ENCODE measurements at regions not wholly inside any gene's neighbourhood (a gene's known extent, or its start where the extent isn't known, plus 50 kb on each side); places are given as distances from the start of the nearest gene placed in this dataset.

- ChIA-PET CTCF (no interaction called here), POLR2A (no interaction called here)
- BruUV-seq (replicated peaks), result no TSS peak
- in situ Hi-C loops (cut with HindIII; ENCODE audit: low pct_unique_long_range_greater_than_20kb, low sequenced_read_pairs) (no loop called here), intact Hi-C loops (cut with micrococcal nuclease; ENCODE audit: unreplicated experiment) (no loop called here)
- no peaks in the 10 kb centered on the region for H3K4me1 ChIP-seq (ENCODE audit: control insufficient read depth, insufficient read depth, low read length)
- no peak overlapping the region for H3K27ac ChIP-seq (ENCODE audit: low read length)
- no peak for DNase-seq (ENCODE audit: low read depth, low spot score)
- no peak for TF ChIP-seq REST (IDR thresholded peaks at IDR 0.05; ENCODE audit: insufficient read depth in 1 of 2, low read depth in 2 of 2, low read length in 1 of 2)
- no peak for TF ChIP-seq POLR2AphosphoS5 (IDR thresholded peaks at IDR 0.05; ENCODE audit: low read depth, low read length)
- TF ChIP-seq SIN3A (IDR thresholded peaks at IDR 0.05; ENCODE audit: borderline replicate concordance, insufficient read depth, low read depth, low read length), result no peak
- TF ChIP-seq TCF7L2 (IDR thresholded peaks at IDR 0.05; ENCODE audit: low read depth, low read length), result no peak
- TF ChIP-seq CTCF (IDR thresholded peaks at IDR 0.05), result no peak
- no peak for ATAC-seq
- no peaks in the 10 kb centered on the region for H3K27me3 ChIP-seq (ENCODE audit: control insufficient read depth, insufficient read depth, low read length)
- no peaks in the 10 kb centered on the region; the same call in 1 of the 2 replicates for H3K9me3 ChIP-seq (ENCODE audit: control insufficient read depth, insufficient read depth, low read depth, low read length)
- no peaks in the 10 kb centered on the region for H3K36me3 ChIP-seq (ENCODE audit: control insufficient read depth, insufficient read depth, low read length)
- no peak overlapping the region for H3K4me3 ChIP-seq (ENCODE audit: low read depth in 2 of 2, low read length in 2 of 2)
Measured at GRCh38 chr4:23091711-23092110, 399.0 kb downstream of the GBA3 start.

GRCh38 chr4:23085249-23085568 lies 392.5 kb downstream of the GBA3 start:
- no TSS peak for BruUV-seq (replicated peaks)
- Histone ChIP-seq H3K4me1 (ENCODE audit: control insufficient read depth, insufficient read depth, low read length) (no peaks in the 10 kb centered on the region), H3K27me3 (ENCODE audit: control insufficient read depth, insufficient read depth, low read length) (no peaks in the 10 kb centered on the region), H3K27ac (ENCODE audit: low read length) (no peak overlapping the region), H3K4me3 (ENCODE audit: low read depth in 2 of 2, low read length in 2 of 2) (no peak overlapping the region), H3K36me3 (ENCODE audit: control insufficient read depth, insufficient read depth, low read length) (no peaks in the 10 kb centered on the region), H3K9me3 (ENCODE audit: control insufficient read depth, insufficient read depth, low read depth, low read length) (no peaks in the 10 kb centered on the region)
- DNase-seq (ENCODE audit: low read depth, low spot score) (no peak), ATAC-seq (no peak)
- in situ Hi-C loops (cut with HindIII; ENCODE audit: low pct_unique_long_range_greater_than_20kb, low sequenced_read_pairs), result no loop called here
- ChIA-PET CTCF (no interaction called here), POLR2A (no interaction called here)
- no peak for TF ChIP-seq TCF7L2 (IDR thresholded peaks at IDR 0.05; ENCODE audit: low read depth, low read length)
- intact Hi-C loops (cut with micrococcal nuclease; ENCODE audit: unreplicated experiment), result no loop called here

GRCh38 chr4:23084559-23085248 lies 392.0 kb downstream of the GBA3 start:
- no peaks in the 10 kb centered on the region for H3K4me1 ChIP-seq (ENCODE audit: control insufficient read depth, insufficient read depth, low read length)
- no peak overlapping the region for H3K27ac ChIP-seq (ENCODE audit: low read length)
- ATAC-seq (no peak), DNase-seq (ENCODE audit: low read depth, low spot score) (no peak)
- BruUV-seq (replicated peaks), result no TSS peak
- in situ Hi-C loops (cut with HindIII; ENCODE audit: low pct_unique_long_range_greater_than_20kb, low sequenced_read_pairs), result no loop called here
- ChIA-PET POLR2A (no interaction called here), CTCF (no interaction called here)
- no peak overlapping the region for H3K4me3 ChIP-seq (ENCODE audit: low read depth in 2 of 2, low read length in 2 of 2)
- intact Hi-C loops (cut with micrococcal nuclease; ENCODE audit: unreplicated experiment), result no loop called here
- H3K27me3 ChIP-seq (ENCODE audit: control insufficient read depth, insufficient read depth, low read length), result no peaks in the 10 kb centered on the region
- TF ChIP-seq REST (IDR thresholded peaks at IDR 0.05; ENCODE audit: insufficient read depth in 1 of 2, low read depth in 2 of 2, low read length in 1 of 2) (no peak), TCF7L2 (IDR thresholded peaks at IDR 0.05; ENCODE audit: low read depth, low read length) (no peak), SIN3A (IDR thresholded peaks at IDR 0.05; ENCODE audit: borderline replicate concordance, insufficient read depth, low read depth, low read length) (no peak), CTCF (IDR thresholded peaks at IDR 0.05) (no peak), POLR2AphosphoS5 (IDR thresholded peaks at IDR 0.05; ENCODE audit: low read depth, low read length) (no peak)
- H3K9me3 ChIP-seq (ENCODE audit: control insufficient read depth, insufficient read depth, low read depth, low read length), result no peaks in the 10 kb centered on the region
- H3K36me3 ChIP-seq (ENCODE audit: control insufficient read depth, insufficient read depth, low read length), result no peaks in the 10 kb centered on the region
